GM12892 (cell line): ENCODE measurements at regions not wholly inside any gene's neighbourhood (a gene's known extent, or its start where the extent isn't known, plus 50 kb on each side); places are given as distances from the start of the nearest gene placed in this dataset.

Experiments used
- POLR2A ChIP-seq: IDR thresholded peaks from 2 replicates; pipeline ENCODE4 v1.6.1; 2011; ENCODE audit warnings: low read depth, low read length, control low read depth
- POLR2AphosphoS5 ChIP-seq: IDR thresholded peaks from 2 replicates; pipeline ENCODE4 v1.6.1; 2011; ENCODE audit warnings: low read depth, low read length, control low read depth
- TAF1 ChIP-seq: IDR thresholded peaks from 2 replicates; pipeline ENCODE4 v1.6.1; 2011; ENCODE audit warnings: low read depth, mild to moderate bottlenecking, control low read depth, low read length, borderline replicate concordance

- TF ChIP-seq POLR2A (no peak), POLR2AphosphoS5 (no peak), TAF1 (no peak)
Observed at GRCh38 chr4:164700471-164700870, 53.5 kb upstream of the SMIM31 start.
